ENCODE measurements at regions not wholly inside any gene's neighbourhood (a gene's known extent, or its start where the extent isn't known, plus 50 kb on each side); places are given as distances from the start of the nearest gene placed in this dataset.

DNA sequence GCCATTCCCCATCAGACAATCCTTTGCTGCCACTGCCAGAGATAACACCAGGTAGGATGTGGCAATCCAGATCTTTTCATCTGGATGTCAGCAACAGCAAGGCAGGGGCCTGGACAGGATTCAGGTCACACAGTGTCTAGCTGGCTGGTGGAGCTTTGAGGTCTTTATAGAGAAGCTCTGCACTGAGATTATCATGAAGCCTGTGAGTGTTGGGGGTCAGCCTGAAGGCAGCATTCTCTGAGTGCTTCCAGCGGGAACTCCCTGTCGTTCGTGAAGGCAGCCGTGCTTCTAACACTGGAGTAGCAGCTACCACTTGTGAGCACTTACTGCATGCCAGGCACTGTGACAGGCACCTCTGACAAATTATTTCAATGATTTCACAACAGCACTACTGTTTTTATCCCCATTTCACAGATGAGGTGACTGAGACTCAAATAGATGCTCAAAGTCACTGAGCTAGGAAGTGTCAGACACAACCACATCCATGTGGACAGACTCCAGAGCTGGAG is 85.7 kb downstream of the SEMA4F start:
- TF ChIP-seq, protein P1, sequence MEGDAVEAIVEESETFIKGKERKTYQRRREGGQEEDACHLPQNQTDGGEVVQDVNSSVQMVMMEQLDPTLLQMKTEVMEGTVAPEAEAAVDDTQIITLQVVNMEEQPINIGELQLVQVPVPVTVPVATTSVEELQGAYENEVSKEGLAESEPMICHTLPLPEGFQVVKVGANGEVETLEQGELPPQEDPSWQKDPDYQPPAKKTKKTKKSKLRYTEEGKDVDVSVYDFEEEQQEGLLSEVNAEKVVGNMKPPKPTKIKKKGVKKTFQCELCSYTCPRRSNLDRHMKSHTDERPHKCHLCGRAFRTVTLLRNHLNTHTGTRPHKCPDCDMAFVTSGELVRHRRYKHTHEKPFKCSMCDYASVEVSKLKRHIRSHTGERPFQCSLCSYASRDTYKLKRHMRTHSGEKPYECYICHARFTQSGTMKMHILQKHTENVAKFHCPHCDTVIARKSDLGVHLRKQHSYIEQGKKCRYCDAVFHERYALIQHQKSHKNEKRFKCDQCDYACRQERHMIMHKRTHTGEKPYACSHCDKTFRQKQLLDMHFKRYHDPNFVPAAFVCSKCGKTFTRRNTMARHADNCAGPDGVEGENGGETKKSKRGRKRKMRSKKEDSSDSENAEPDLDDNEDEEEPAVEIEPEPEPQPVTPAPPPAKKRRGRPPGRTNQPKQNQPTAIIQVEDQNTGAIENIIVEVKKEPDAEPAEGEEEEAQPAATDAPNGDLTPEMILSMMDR (IDR thresholded peaks at IDR 0.05; ENCODE audit: borderline replicate concordance), result no peak
- intact Hi-C loops (cut with micrococcal nuclease), result no loop called here
- no peak overlapping the region for H3K4me3 ChIP-seq
- peaks cover 12% of the 10 kb centered on the region for H3K4me1 ChIP-seq
- no peak for DNase-seq
- no peaks in the 10 kb centered on the region for H3K36me3 ChIP-seq
- H3K27ac ChIP-seq (replicated peaks), result no peak overlapping the region
- H3K9me3 ChIP-seq (replicated peaks), result peaks cover 12% of the 10 kb centered on the region
- H3K27me3 ChIP-seq (ENCODE audit: low read depth), result peaks cover 12% of the 10 kb centered on the region

DNA sequence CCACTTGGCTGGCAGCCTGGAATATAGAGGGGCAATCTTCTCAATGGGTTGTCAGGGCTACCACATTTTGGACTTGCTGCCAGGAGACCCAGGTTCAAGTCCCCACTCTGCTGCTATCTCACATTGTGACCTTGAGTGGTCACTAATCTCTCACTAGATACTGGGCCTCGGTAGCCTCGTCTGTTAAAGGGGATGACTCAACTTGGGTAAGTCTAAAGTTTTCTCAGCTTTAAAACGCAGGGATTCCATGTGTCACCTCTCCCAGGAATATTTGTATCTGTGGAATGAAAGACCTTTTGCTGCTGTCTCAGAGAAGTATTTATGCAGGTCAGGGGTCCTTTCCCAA is 86.3 kb downstream of the SEMA4F start:
- peaks cover 12% of the 10 kb centered on the region for H3K9me3 ChIP-seq (replicated peaks)
- intact Hi-C loops (cut with micrococcal nuclease), result no loop called here
- no peak overlapping the region for H3K4me3 ChIP-seq
- peaks cover 12% of the 10 kb centered on the region for H3K27me3 ChIP-seq (ENCODE audit: low read depth)
- no peak for DNase-seq
- peaks cover 12% of the 10 kb centered on the region for H3K4me1 ChIP-seq
- no peaks in the 10 kb centered on the region for H3K36me3 ChIP-seq
- H3K27ac ChIP-seq (replicated peaks), result no peak overlapping the region
- TF ChIP-seq, protein P1 (IDR thresholded peaks at IDR 0.05; ENCODE audit: borderline replicate concordance), result no peak

- no peak overlapping the region for H3K27ac ChIP-seq (replicated peaks)
- TF ChIP-seq, protein P1 (IDR thresholded peaks at IDR 0.05; ENCODE audit: borderline replicate concordance), result no peak
- peaks cover 12% of the 10 kb centered on the region for H3K4me1 ChIP-seq
- peaks cover 12% of the 10 kb centered on the region for H3K27me3 ChIP-seq (ENCODE audit: low read depth)
- no peaks in the 10 kb centered on the region for H3K36me3 ChIP-seq
- DNase-seq, result peak; percentile 20
- H3K9me3 ChIP-seq (replicated peaks), result peaks cover 12% of the 10 kb centered on the region
- no peak overlapping the region for H3K4me3 ChIP-seq
- intact Hi-C loops (cut with micrococcal nuclease), result no loop called here
These were observed 86.8 kb downstream of the SEMA4F start for GRCh38 chr2:74740741-74741431.

DNA sequence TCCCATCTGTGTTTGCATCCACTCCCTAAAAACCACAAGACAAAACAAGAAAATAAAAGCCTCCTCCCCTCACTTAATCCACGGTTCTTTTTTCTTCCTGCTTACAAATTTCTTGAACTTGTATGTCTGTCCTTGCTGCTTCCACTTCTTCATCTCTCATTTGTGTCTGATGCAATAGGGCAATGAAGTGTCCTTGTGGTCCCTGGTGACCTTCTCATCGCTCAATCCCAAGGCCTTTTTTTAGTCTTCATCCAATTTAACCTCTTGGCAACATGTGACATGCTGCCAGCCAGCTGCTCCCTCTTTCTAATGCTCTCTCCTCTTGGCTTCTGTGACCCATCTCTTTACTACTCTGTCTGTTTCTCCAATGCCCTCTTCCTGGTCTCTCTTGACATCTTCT is 87.6 kb downstream of the SEMA4F start:
- H3K9me3 ChIP-seq (replicated peaks), result peaks cover 8% of the 10 kb centered on the region
- no peak overlapping the region for H3K4me3 ChIP-seq
- peaks cover 12% of the 10 kb centered on the region for H3K4me1 ChIP-seq
- intact Hi-C loops (cut with micrococcal nuclease), result no loop called here
- TF ChIP-seq, protein P1 (IDR thresholded peaks at IDR 0.05; ENCODE audit: borderline replicate concordance), result no peak
- H3K27me3 ChIP-seq (ENCODE audit: low read depth), result peaks cover 12% of the 10 kb centered on the region
- no peak for DNase-seq
- H3K36me3 ChIP-seq, result no peaks in the 10 kb centered on the region
- no peak overlapping the region for H3K27ac ChIP-seq (replicated peaks)

DNA sequence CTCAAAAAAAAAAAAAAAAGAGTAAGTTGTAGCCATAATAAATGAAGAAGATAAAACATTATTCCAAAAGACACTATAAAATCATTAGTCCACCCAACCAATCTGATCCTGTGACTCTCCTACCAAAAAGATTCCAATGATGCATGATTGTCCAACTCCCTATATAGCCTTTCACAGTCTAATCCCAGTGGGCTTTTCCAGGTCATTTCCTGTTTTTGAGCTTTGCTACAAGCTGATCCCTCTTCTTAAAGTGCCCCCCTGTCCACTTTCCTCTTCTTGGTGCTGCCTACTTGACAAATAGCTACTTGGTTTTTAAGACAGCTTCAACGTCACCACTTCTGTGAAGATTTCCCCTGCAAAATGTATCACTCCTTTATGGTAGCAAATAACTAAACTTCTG is 88.4 kb downstream of the SEMA4F start:
- no peaks in the 10 kb centered on the region for H3K9me3 ChIP-seq (replicated peaks)
- no peak overlapping the region for H3K27ac ChIP-seq (replicated peaks)
- H3K36me3 ChIP-seq, result no peaks in the 10 kb centered on the region
- H3K4me3 ChIP-seq, result no peak overlapping the region
- intact Hi-C loops (cut with micrococcal nuclease), result no loop called here
- H3K27me3 ChIP-seq (ENCODE audit: low read depth), result peaks cover 12% of the 10 kb centered on the region
- peaks cover 12% of the 10 kb centered on the region for H3K4me1 ChIP-seq
- DNase-seq, result no peak
- TF ChIP-seq, protein P1 (IDR thresholded peaks at IDR 0.05; ENCODE audit: borderline replicate concordance), result no peak
